NCI-H345 treated with DMSO at 0.1 percent for 48 hours (cell line): ENCODE measurements at regions not wholly inside any gene's neighbourhood (a gene's known extent, or its start where the extent isn't known, plus 50 kb on each side); places are given as distances from the start of the nearest gene placed in this dataset.
"Not testable (repeated sequence)": the region's sequence is repeated elsewhere in the genome, so short reads cannot be mapped to it uniquely, and the experiment has no call there.

Experiments
- DNase-seq: peaks from one replicate; lab custom pipeline; 2025; ENCODE audit not compliant: unreplicated experiment; lab: John Stamatoyannopoulos, UW

- DNase-seq, result no peak
Measured at GRCh38 chr1:47593013-47593568, 155.2 kb downstream of the FOXD2 start.

- DNase-seq, result no peak
Measured at GRCh38 chr1:47593598-47594285, 155.9 kb downstream of the FOXD2 start.

- DNase-seq, result no peak
Measured at GRCh38 chr1:47594627-47595026, 156.8 kb downstream of the FOXD2 start.

DNA sequence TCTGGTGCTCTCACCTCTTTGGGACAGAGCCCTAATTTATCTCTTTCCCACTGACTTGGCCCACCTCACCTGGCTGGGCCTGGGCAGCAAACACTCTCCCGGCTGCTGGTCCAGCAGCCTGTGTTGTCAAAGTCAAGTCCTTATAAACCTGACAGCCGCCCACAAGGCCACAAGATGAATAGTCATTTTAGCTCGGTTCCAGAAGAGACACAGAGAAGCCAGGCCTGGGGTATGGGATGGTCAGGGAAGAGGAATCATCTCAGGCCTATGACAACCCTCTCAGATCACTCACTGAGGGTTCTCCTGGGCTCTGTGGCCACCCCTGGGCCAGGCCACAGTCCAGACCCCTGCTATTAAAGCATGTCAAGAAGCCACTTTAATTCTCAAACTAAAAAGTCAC, 158.5 kb downstream of the FOXD2 start:
- no peak for DNase-seq

DNA sequence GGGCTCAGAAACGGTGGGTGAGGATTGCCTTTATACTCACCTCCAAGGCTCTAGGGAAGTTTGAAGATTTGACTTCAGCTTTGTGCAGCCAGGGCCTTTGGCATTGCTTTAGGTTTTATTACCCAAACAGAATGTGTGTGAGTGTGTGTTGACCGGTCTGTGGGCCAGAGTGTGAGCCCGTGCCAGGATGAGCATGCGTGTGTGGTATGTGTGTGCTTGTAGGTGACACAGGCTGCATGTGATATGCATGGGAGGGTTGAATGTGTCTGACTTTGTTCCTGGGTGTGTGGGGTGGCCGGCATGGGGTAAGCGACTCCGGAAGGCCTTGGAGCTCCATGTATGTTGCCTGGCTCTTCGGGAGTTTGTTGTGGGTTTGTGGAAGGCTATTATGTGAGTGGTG, 160.5 kb downstream of the FOXD2 start:
- DNase-seq, result no peak

- DNase-seq, result no peak
Measured at GRCh38 chr1:47599777-47600176, 161.9 kb downstream of the FOXD2 start.

- not testable (repeated sequence) for DNase-seq
Measured at GRCh38 chr1:47602491-47602890, 164.6 kb downstream of the FOXD2 start.

DNA sequence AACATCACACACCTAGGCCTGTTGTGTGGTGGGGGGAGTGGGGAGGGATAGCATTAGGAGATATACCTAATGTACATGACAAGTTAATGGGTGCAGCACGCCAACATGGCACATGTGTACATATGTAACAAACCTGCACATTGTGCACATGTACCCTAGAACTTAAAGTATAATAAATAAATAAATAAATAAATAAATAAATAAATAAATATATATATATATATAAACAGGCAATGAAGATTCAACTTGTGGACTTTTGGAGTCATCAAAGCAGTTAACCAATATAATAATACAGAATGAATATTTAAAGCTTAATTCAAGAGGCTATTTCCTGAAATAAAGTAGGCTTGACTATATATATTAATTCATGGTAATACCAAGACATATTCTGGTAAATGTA, 167.0 kb downstream of the FOXD2 start:
- DNase-seq, result not testable (repeated sequence)

DNA sequence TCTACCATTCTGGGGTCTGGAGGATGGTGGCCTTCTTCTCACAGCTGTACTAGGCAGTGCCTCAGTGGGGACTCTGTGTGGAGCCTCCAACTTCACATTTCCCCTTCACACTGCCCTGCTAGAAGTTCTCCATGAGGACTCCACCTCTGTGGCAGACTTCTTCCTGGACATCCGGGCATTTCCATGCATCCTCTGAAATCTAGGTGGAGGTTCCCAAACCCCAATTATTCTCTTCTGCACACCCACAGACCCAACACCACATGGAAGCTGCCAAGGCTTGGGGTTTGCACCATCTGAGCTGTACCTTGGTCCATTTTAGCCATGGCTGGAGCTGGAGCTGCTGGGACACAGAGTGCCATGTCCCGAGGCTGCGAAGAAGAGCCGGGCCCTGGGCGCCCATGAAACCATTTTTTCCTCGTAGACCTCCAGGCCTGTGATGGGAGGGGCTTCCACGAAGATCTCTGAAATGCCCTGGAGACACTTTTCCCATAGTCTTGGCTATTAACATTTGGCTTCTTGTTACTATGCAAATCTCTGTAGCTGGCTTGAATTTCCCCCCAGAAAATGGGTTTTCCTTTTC, 170.5 kb downstream of the FOXD2 start:
- DNase-seq, result no peak

DNA sequence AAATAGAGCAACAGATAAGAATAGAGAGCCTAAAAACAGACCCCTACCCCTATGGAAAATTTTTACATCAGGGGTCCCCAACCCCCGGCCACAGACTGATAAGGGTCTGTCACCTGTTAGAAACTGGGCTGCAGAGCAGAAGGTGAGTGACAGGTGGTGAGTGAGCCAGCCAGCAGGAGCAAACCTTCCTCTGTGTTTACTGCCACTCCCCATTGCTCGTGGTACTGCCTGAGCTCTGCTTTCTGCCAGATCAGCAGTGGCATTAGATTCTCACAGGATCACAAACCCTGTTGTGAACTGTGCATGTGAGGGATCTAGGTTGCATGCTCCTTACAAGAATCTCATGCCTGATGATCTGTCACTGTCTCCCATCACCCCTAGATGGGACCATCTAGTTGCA, 174.1 kb downstream of the FOXD2 start:
- DNase-seq, result peak; percentile 5

GRCh38 chr1:47612819-47613218, 175.0 kb downstream of the FOXD2 start:
- DNase-seq, result no peak

- DNase-seq, result no peak
Measured at GRCh38 chr1:47616036-47616435, 178.2 kb downstream of the FOXD2 start.

- DNase-seq, result no peak
Measured at GRCh38 chr1:47616906-47617305, 179.1 kb downstream of the FOXD2 start.

DNA sequence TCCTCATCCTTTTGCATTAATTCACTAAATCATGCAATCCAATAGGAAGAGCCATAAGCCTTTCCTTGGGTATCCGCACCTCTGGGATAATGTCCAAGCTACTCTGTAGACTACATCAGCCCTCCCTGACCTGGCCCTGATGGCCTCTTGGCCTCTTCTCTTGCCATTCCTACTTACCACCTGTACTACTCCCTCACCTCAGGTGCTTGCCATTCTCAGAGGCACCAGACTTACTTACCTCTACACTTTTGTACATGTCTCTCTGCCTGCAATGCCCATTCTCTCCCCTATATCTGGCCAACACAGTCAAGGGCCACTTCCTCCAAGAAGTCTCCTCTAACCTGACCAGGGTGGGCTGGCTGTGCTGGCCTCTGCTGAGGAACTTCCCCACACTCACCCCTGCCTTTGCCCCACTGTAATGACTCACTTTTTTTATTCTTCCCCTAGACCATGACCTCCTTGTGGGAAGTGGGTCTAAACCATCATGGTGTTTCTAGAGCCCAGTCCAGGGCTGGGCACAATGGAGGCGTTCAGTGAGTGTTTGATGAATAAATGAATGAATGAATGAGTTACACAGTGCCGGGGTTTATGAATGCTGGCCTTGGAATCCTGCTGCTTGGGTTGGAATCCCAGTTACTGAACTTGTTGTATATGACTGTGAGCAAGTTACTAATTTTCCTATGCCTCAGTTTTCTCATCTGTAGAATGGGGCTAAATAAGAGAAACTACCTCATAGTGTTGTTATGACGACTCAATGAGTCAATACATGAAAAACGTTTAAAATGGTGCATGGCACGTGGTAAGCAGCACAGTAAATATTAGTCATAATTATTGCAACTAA, 179.8 kb downstream of the FOXD2 start:
- DNase-seq, result no peak

GRCh38 chr1:47618222-47618720, 180.4 kb downstream of the FOXD2 start:
- no peak for DNase-seq

- DNase-seq, result no peak
Measured at GRCh38 chr1:47618830-47619229, 181.0 kb downstream of the FOXD2 start.

DNA sequence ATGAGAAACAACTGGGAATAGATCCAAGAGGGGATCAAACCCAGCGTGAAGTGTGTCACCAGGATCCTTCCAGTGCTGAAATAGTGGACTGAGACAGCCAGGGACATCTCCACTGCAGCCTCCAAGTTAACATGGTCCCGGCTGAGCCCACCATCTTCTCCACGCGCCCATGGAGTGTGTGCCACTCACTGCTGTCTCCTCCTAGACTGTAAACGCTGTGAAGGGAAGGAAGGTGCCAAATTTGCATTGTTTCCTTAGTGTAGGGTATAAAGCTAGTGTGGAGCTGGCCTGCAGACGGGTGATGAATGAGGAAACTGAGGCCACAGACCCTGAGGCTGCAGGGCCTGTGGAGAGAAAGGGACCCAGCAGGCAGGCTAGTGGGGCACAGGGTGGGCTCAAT, 183.6 kb downstream of the FOXD2 start:
- no peak for DNase-seq

DNA sequence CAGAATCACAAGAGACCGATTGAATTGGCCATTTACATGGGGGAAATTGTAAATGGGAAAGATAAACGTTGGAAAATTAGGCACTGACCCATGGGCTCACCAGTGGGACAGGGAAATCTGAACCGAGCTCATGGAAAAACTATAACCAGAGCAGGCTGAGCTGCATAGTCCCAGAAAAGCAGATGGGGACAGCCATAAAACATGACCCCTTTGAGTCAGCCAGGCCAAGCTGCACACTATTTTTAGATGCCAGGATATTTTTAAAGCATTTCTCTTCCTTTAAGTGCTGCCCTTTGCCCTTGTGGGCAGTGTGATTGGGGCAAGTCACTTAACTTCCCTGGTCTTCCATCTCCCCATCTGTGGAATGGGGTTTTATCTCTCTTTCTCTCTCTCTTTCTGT, 184.1 kb downstream of the FOXD2 start:
- no peak for DNase-seq

- DNase-seq, result no peak
Measured at GRCh38 chr1:47622776-47623556, 185.1 kb downstream of the FOXD2 start.

- no peak for DNase-seq
Measured at GRCh38 chr1:47623557-47623940, 185.7 kb downstream of the FOXD2 start.

DNA sequence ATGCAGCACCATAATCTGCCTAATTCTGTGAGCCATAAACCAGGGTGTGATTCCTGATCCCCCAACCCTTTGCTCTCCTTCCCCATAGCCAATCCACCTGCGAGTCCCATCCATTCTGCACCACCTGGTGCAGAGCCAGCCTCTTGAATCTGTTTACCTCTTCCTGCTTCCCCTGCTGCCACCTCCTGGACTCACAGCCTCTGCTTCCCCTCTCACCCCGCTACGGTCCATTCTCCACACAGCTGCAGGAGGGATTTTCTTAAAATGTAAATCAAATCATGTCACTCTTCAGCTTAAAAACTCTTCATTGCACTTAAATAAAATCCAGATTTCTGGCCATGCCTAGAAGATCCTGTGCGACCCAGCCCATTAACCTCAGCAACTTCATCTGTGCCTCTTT, 186.7 kb downstream of the FOXD2 start:
- peak; percentile 35 for DNase-seq
